ENCODE measurements at regions not wholly inside any gene's neighbourhood (a gene's known extent, or its start where the extent isn't known, plus 50 kb on each side); places are given as distances from the start of the nearest gene placed in this dataset.

DNA sequence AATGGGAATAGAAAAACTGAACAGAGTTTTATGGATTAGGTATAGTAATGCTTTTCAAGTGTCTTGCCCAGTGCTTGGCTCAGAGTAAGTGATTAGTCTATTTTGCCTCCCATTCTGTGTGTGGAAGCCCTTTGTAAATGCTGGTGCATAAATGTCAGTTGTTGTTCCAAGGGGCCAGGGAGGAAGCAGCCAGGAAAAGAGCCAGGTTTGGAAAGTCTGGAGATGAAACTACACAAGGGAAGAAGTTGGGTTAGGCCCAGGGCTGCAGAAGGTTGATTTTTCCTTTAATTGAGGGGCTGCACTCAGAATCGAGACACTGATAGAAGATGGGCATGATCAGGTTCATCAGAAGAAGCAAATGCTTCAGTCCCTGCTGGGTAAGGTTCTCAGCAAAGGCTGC, 484.0 kb downstream of the OLFM4 start:
- Histone ChIP-seq H3K79me2 (ENCODE audit: control insufficient read depth, insufficient read depth, low read length) (no peaks in the 10 kb centered on the region), H3K27ac (ENCODE audit: insufficient read depth, low read depth, low read length) (no peak overlapping the region), H3K4me2 (ENCODE audit: insufficient read depth, low read length) (no peak overlapping the region), H3K27me3 (ENCODE audit: control insufficient read depth in 2 of 2, insufficient read depth in 2 of 2, low read length in 2 of 2) (no peaks in the 10 kb centered on the region), H3K9me3 (replicated peaks; ENCODE audit: control insufficient read depth, insufficient read depth, low read length) (peaks cover 5% of the 10 kb centered on the region), H2AFZ (ENCODE audit: low read depth, low read length) (no peak overlapping the region), H3K4me3 (replicated peaks in 1 of 3; ENCODE audit: insufficient read depth in 1 of 3, low read depth in 1 of 3, low read length in 3 of 3) (no peak overlapping the region), H3K9ac (replicated peaks; ENCODE audit: extremely low read depth, insufficient read depth, low read length) (no peak overlapping the region), H3K9me1 (replicated peaks; ENCODE audit: control insufficient read depth, extremely low read depth, insufficient read depth, low read length) (no peaks in the 10 kb centered on the region), H3K36me3 (ENCODE audit: control insufficient read depth in 2 of 2, extremely low read depth in 1 of 2, insufficient read depth in 2 of 2, low read length in 2 of 2) (no peaks in the 10 kb centered on the region), H3K4me1 (ENCODE audit: control insufficient read depth, extremely low read depth, insufficient read depth, low read length) (no peaks in the 10 kb centered on the region), H4K20me1 (replicated peaks; ENCODE audit: control insufficient read depth, extremely low read depth, insufficient read depth, low read length) (no peaks in the 10 kb centered on the region)
- TF ChIP-seq, protein P1, sequence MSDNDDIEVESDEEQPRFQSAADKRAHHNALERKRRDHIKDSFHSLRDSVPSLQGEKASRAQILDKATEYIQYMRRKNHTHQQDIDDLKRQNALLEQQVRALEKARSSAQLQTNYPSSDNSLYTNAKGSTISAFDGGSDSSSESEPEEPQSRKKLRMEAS (IDR thresholded peaks at IDR 0.05; ENCODE audit: insufficient read depth, insufficient read length): no peak
- TF ChIP-seq POLR2A (IDR thresholded peaks at IDR 0.05; ENCODE audit: low read depth, low read length) (no peak), GATA2 (IDR thresholded peaks at IDR 0.05; ENCODE audit: insufficient read depth, insufficient read length, low read depth, low read length) (no peak), JUN (IDR thresholded peaks at IDR 0.05; ENCODE audit: borderline replicate concordance, insufficient read depth, insufficient read length, low read depth) (no peak), MYC (IDR thresholded peaks at IDR 0.05; ENCODE audit: low read depth, low read length) (no peak), FOS (IDR thresholded peaks at IDR 0.05; ENCODE audit: borderline replicate concordance, insufficient read depth, low read length) (no peak), EZH2 (IDR thresholded peaks at IDR 0.05; ENCODE audit: borderline replicate concordance, low read depth, low read length, severe bottlenecking) (no peak), POLR2AphosphoS5 (IDR thresholded peaks at IDR 0.05; ENCODE audit: insufficient read depth, low read depth, low read length) (no peak)
- TF ChIP-seq, protein P2, sequence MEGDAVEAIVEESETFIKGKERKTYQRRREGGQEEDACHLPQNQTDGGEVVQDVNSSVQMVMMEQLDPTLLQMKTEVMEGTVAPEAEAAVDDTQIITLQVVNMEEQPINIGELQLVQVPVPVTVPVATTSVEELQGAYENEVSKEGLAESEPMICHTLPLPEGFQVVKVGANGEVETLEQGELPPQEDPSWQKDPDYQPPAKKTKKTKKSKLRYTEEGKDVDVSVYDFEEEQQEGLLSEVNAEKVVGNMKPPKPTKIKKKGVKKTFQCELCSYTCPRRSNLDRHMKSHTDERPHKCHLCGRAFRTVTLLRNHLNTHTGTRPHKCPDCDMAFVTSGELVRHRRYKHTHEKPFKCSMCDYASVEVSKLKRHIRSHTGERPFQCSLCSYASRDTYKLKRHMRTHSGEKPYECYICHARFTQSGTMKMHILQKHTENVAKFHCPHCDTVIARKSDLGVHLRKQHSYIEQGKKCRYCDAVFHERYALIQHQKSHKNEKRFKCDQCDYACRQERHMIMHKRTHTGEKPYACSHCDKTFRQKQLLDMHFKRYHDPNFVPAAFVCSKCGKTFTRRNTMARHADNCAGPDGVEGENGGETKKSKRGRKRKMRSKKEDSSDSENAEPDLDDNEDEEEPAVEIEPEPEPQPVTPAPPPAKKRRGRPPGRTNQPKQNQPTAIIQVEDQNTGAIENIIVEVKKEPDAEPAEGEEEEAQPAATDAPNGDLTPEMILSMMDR (IDR thresholded peaks at IDR 0.05; ENCODE audit: extremely low read depth in 1 of 2, insufficient read depth in 1 of 2, low read depth in 1 of 2, low read length in 2 of 2): no peak
- no peak for FAIRE-seq
- DNase-seq (ENCODE audit: low read depth, low spot score): no peak
- no TSS peak for BruUV-seq (replicated peaks)
- dilution Hi-C loops (cut with MboI; ENCODE audit: extremely low pct_ligation_motif_present, low sequenced_read_pairs) (no loop called here), intact Hi-C loops (cut with micrococcal nuclease) (no loop called here)
- ChIA-PET POLR2A (no interaction called here), CTCF (no interaction called here)
